ENCODE measurements at regions not wholly inside any gene's neighbourhood (a gene's known extent, or its start where the extent isn't known, plus 50 kb on each side); places are given as distances from the start of the nearest gene placed in this dataset.
A peak's percentile ranks its signal among the peaks of the same experiment; 100 is the strongest.

GRCh38 chr22:49626361-49627216, 201.1 kb downstream of the BRD1 start:
- no peak overlapping the region for H3K4me3 ChIP-seq (ENCODE audit: insufficient read depth, low read depth, low read length)
- no peak for DNase-seq
- no peaks in the 10 kb centered on the region for H3K36me3 ChIP-seq (replicated peaks; ENCODE audit: control insufficient read depth, insufficient read depth, low read length)
- H3K27me3 ChIP-seq (ENCODE audit: control insufficient read depth, insufficient read depth, low read length) = no peaks in the 10 kb centered on the region

- Histone ChIP-seq H3K27me3 (ENCODE audit: control insufficient read depth, insufficient read depth, low read length) (no peaks in the 10 kb centered on the region), H3K4me3 (ENCODE audit: insufficient read depth, low read depth, low read length) (no peak overlapping the region), H3K36me3 (replicated peaks; ENCODE audit: control insufficient read depth, insufficient read depth, low read length) (no peaks in the 10 kb centered on the region)
- DNase-seq = no peak
These were observed 203.1 kb downstream of the BRD1 start for GRCh38 chr22:49624421-49625177.

GRCh38 chr22:49623715-49624114, 204.0 kb downstream of the BRD1 start:
- Histone ChIP-seq H3K27me3 (ENCODE audit: control insufficient read depth, insufficient read depth, low read length) (no peaks in the 10 kb centered on the region), H3K36me3 (replicated peaks; ENCODE audit: control insufficient read depth, insufficient read depth, low read length) (no peaks in the 10 kb centered on the region), H3K4me3 (ENCODE audit: insufficient read depth, low read depth, low read length) (no peak overlapping the region)
- no peak for DNase-seq

DNA sequence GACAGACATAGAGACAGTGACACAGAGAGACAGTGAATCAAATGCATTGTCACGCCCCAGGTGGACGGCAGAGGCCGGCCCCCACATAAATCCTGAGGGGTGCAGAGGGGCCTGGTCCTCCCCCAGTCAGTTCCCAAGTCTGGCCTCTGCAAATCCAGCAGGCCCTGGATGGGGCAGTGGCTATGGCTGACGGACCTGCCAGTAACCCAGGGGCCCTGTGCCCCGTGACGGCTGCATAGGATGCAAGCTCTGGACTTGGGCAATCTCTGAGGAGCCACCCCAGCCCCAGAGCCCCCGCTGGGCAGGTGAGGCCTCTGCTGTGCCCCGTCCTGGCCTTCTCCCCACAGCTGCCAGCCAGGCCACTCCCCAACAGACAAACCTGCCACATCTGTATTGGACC, 204.5 kb downstream of the BRD1 start:
- Histone ChIP-seq H3K36me3 (replicated peaks; ENCODE audit: control insufficient read depth, insufficient read depth, low read length) (no peaks in the 10 kb centered on the region), H3K27me3 (ENCODE audit: control insufficient read depth, insufficient read depth, low read length) (no peaks in the 10 kb centered on the region), H3K4me3 (ENCODE audit: insufficient read depth, low read depth, low read length) (no peak overlapping the region)
- DNase-seq = no peak

DNA sequence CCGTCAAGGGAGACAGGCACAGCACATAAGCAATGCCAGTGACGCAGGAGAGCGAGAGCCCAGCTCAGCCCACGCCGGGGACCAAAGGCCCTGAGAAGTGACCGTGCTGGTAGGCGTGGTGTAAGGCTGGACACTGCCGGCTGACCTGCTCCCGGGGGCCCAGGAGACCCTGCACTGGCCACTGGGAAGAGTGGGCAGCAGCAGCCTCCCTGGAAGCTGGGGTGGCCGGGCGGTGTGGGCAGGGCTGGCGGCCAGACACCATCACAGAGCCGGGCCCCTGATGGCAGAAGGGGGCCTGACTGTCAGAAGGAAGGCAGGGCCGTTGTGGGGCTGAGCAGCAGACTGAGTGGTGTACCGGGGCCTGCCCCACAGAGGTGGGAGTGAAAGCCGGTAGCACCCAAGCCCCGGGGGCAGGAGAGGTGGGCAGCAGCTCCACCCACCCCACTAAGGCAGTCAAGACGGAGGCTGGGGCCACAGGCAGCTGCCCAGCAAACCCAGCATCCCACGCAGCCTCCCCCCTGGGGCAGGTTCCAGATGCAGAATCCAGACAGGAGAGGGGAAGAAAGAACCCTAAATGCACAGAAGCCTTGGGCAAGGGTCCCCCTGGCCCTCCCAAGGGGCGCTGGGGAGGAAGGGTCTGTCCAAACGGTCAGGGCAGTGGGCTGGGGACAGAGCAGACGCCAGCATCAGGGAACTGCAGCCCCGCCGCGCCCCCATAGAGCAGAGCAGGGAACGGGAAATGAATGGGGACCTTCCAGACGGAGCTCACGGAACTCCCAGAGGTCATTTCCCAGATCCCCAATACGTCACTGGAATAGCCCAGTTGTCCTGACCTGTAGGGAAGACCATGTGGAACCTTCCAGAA, 205.2 kb downstream of the BRD1 start:
- H3K27me3 ChIP-seq (ENCODE audit: control insufficient read depth, insufficient read depth, low read length) = no peaks in the 10 kb centered on the region
- no peaks in the 10 kb centered on the region for H3K36me3 ChIP-seq (replicated peaks; ENCODE audit: control insufficient read depth, insufficient read depth, low read length)
- no peak for DNase-seq
- no peak overlapping the region for H3K4me3 ChIP-seq (ENCODE audit: insufficient read depth, low read depth, low read length)

GRCh38 chr22:49621601-49622210, 206.0 kb downstream of the BRD1 start:
- Histone ChIP-seq H3K36me3 (replicated peaks; ENCODE audit: control insufficient read depth, insufficient read depth, low read length) (no peaks in the 10 kb centered on the region), H3K4me3 (ENCODE audit: insufficient read depth, low read depth, low read length) (no peak overlapping the region), H3K27me3 (ENCODE audit: control insufficient read depth, insufficient read depth, low read length) (no peaks in the 10 kb centered on the region)
- DNase-seq = no peak

DNA sequence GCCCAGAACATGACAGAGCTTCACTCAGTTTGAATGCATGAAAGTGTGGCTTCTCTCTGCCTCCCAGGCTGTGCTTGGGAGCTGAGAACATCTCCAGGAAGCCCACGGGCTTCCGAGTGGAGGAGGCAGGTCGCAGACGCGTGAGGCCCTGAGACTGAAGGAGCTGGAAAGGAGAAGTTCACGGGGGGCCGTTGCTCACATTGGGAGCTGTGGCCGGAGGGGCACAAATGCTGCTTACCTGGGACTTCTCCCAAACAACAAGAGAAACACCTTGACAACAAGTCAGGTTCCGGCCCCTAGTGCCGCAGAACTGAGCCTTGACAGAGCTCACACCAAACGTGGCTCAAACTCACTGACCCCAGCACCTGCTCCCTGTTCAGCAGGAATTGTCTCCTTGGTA, 207.0 kb downstream of the BRD1 start:
- no peaks in the 10 kb centered on the region for H3K27me3 ChIP-seq (ENCODE audit: control insufficient read depth, insufficient read depth, low read length)
- no peak overlapping the region for H3K4me3 ChIP-seq (ENCODE audit: insufficient read depth, low read depth, low read length)
- no peak for DNase-seq
- H3K36me3 ChIP-seq (replicated peaks; ENCODE audit: control insufficient read depth, insufficient read depth, low read length) = no peaks in the 10 kb centered on the region

- Histone ChIP-seq H3K27me3 (ENCODE audit: control insufficient read depth, insufficient read depth, low read length) (no peaks in the 10 kb centered on the region), H3K4me3 (ENCODE audit: insufficient read depth, low read depth, low read length) (no peak overlapping the region), H3K36me3 (replicated peaks; ENCODE audit: control insufficient read depth, insufficient read depth, low read length) (no peaks in the 10 kb centered on the region)
- no peak for DNase-seq
These were observed 207.6 kb downstream of the BRD1 start for GRCh38 chr22:49620003-49620556.

DNA sequence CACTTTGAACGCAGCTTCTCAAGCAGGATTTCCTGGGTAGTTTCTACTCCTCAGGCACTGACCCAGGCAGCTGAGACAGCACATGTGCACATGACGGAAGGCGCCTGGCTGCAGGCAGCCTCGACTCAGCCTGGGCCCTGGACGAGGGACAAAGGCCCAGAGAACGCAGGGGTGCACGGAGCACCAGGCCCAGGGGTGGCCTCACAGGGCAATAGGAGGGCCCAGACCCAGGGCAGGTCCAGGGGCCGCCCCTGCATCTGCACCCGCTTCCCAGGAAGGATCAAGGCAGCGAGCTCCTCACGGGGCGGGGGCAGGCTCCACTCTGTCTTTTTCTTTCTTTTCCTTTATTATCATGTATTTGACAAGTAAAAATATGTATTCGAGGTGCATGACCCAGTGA, 208.4 kb downstream of the BRD1 start:
- no peaks in the 10 kb centered on the region for H3K27me3 ChIP-seq (ENCODE audit: control insufficient read depth, insufficient read depth, low read length)
- no peak overlapping the region for H3K4me3 ChIP-seq (ENCODE audit: insufficient read depth, low read depth, low read length)
- no peaks in the 10 kb centered on the region for H3K36me3 ChIP-seq (replicated peaks; ENCODE audit: control insufficient read depth, insufficient read depth, low read length)
- no peak for DNase-seq

DNA sequence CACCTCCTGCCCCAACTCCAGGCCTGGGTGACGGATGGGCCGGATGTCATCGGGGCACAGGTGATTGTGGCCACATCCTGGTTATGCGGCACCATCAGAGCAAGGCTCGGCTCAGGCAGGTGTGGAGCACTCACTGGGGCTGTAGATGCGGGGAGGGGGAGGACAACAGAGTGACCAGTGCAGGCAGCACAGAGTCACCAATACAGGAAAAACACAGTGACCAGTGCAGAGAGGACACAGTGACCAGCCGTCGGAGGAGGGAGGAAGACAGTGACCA, 209.1 kb downstream of the BRD1 start:
- no peaks in the 10 kb centered on the region for H3K27me3 ChIP-seq (ENCODE audit: control insufficient read depth, insufficient read depth, low read length)
- H3K4me3 ChIP-seq (ENCODE audit: insufficient read depth, low read depth, low read length) = no peak overlapping the region
- no peak for DNase-seq

GRCh38 chr22:49617866-49618676, 209.6 kb downstream of the BRD1 start:
- Histone ChIP-seq H3K4me3 (ENCODE audit: insufficient read depth, low read depth, low read length) (no peak overlapping the region), H3K27me3 (ENCODE audit: control insufficient read depth, insufficient read depth, low read length) (no peaks in the 10 kb centered on the region), H3K36me3 (replicated peaks; ENCODE audit: control insufficient read depth, insufficient read depth, low read length) (no peaks in the 10 kb centered on the region)
- peak; percentile 34 for DNase-seq

More for the DNA sequence above, 209.1 kb downstream of the BRD1 start:
- no peaks in the 10 kb centered on the region for H3K36me3 ChIP-seq (replicated peaks; ENCODE audit: control insufficient read depth, insufficient read depth, low read length)

- no peak overlapping the region for H3K4me3 ChIP-seq (ENCODE audit: insufficient read depth, low read depth, low read length)
- no peak for DNase-seq
These were observed 210.4 kb downstream of the BRD1 start for GRCh38 chr22:49617264-49617663.

DNA sequence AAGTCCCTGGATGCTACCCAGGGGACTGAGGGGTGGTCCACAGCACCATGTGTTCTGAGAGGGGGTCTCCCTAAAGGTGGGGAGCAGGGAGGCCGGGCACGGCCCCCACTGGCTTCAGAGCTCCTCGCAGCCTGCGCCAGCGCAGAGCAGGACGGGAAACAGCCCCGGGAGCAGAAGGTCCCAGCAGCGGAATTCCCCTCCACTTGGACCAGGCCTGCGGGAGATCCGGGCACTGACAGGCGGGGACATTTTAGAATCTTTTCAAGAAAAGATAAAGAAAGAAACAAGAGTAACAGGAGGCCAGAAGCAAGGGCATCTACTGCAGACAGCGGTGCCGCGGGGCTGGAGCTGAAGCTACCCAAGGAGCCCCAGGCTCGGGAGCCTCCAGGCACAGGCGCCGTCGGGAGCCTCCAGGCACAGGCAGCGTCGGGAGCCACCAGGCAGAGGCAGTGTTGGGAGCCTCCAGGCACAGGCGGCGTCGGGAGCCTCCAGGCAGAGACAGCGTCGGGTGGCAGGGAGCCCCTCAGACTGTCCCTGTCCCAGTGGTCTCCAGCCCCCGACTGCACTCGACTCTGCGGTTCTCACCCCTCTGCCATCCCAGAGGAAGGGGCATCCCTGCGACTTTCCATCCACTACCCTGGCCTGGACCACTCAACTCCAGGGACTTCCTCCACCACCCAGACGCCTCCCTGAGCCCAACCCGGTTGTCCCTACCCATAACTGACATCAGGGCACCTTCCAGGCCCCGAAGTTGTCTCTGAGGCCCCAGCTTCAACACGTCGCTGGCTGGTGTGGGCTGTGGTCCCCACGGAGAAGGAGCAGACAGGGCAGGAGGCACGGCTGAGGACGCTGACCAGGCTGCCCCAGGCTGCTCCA, 211.1 kb downstream of the BRD1 start:
- DNase-seq = peak; percentile 71
- H3K27me3 ChIP-seq (ENCODE audit: control insufficient read depth, insufficient read depth, low read length) = no peaks in the 10 kb centered on the region
- H3K4me3 ChIP-seq (ENCODE audit: insufficient read depth, low read depth, low read length) = no peak overlapping the region
- no peaks in the 10 kb centered on the region for H3K36me3 ChIP-seq (replicated peaks; ENCODE audit: control insufficient read depth, insufficient read depth, low read length)

More at GRCh38 chr22:49617264-49617663, 210.4 kb downstream of the BRD1 start:
- Histone ChIP-seq H3K36me3 (replicated peaks; ENCODE audit: control insufficient read depth, insufficient read depth, low read length) (no peaks in the 10 kb centered on the region), H3K27me3 (ENCODE audit: control insufficient read depth, insufficient read depth, low read length) (no peaks in the 10 kb centered on the region)

Data from H7 (cell line).